ENCODE measurements at regions not wholly inside any gene's neighbourhood (a gene's known extent, or its start where the extent isn't known, plus 50 kb on each side); places are given as distances from the start of the nearest gene placed in this dataset.
"Not testable (repeated sequence)": the region's sequence is repeated elsewhere in the genome, so short reads cannot be mapped to it uniquely, and the experiment has no call there.

GRCh38 chr5:166742951-166743350 is 1548.5 kb upstream of the WWC1 start:
- TF ChIP-seq, protein P1, sequence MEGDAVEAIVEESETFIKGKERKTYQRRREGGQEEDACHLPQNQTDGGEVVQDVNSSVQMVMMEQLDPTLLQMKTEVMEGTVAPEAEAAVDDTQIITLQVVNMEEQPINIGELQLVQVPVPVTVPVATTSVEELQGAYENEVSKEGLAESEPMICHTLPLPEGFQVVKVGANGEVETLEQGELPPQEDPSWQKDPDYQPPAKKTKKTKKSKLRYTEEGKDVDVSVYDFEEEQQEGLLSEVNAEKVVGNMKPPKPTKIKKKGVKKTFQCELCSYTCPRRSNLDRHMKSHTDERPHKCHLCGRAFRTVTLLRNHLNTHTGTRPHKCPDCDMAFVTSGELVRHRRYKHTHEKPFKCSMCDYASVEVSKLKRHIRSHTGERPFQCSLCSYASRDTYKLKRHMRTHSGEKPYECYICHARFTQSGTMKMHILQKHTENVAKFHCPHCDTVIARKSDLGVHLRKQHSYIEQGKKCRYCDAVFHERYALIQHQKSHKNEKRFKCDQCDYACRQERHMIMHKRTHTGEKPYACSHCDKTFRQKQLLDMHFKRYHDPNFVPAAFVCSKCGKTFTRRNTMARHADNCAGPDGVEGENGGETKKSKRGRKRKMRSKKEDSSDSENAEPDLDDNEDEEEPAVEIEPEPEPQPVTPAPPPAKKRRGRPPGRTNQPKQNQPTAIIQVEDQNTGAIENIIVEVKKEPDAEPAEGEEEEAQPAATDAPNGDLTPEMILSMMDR (IDR thresholded peaks at IDR 0.05 in 4 of 5, conservative IDR thresholded peaks at IDR 0.05 in 1 of 5) = not testable (repeated sequence)
- not testable (repeated sequence) for TF ChIP-seq POLR2A (IDR thresholded peaks at IDR 0.05)

All from gastrocnemius medialis (tissue), 4 donors.